Transverse colon (tissue), 4 donors: ENCODE measurements at regions not wholly inside any gene's neighbourhood (a gene's known extent, or its start where the extent isn't known, plus 50 kb on each side); places are given as distances from the start of the nearest gene placed in this dataset.

Experiments used
- CTCF ChIP-seq, 5 experiments: fragments of 200-600 bp in 3 of 5; fragments of 450-650 bp in 2 of 5; sonication (generic) in 3 of 5; IDR thresholded peaks; 1 replicate in 2 of 5; 2 replicates in 3 of 5; pipeline ENCODE4 v1.5.1; 2016 to 2017; ENCODE audit warnings: antibody characterized with exemption in 5 of 5, inconsistent platforms in 3 of 5, mild to moderate bottlenecking in 2 of 5, moderate library complexity in 1 of 5
- EP300 ChIP-seq: sonication (generic); formaldehyde crosslinking; IDR thresholded peaks from one replicate; pipeline ENCODE4 v1.6.1; 2017; ENCODE audit warnings: antibody characterized with exemption, low read depth
- POLR2A ChIP-seq: fragments of 450-650 bp; IDR thresholded peaks from one replicate; pipeline ENCODE4 v1.6.1; 2016; ENCODE audit warnings: antibody characterized with exemption, mild to moderate bottlenecking, moderate library complexity
- POLR2AphosphoS5 ChIP-seq, 3 donors: sonication (generic); formaldehyde crosslinking; IDR thresholded peaks; one replicate each; pipeline ENCODE4 v1.6.1; 2016; ENCODE audit warnings: antibody characterized with exemption in 3 of 3

GRCh38 chr13:34567597-34567996 is 374.5 kb upstream of the NBEA start:
- no peak for TF ChIP-seq CTCF (IDR thresholded peaks at IDR 0.05)
- TF ChIP-seq POLR2A: no peak
- TF ChIP-seq EP300: no peak
- TF ChIP-seq POLR2AphosphoS5 (IDR thresholded peaks at IDR 0.05): no peak
